ENCODE measurements at regions not wholly inside any gene's neighbourhood (a gene's known extent, or its start where the extent isn't known, plus 50 kb on each side); places are given as distances from the start of the nearest gene placed in this dataset.

GRCh38 chr13:80599765-80600164, 258.8 kb upstream of the SPRY2 start:
- no peak for FAIRE-seq

GRCh38 chr13:80598189-80598588, 257.3 kb upstream of the SPRY2 start:
- FAIRE-seq, result no peak

GRCh38 chr13:80591976-80592740, 251.2 kb upstream of the SPRY2 start:
- no peak for FAIRE-seq

GRCh38 chr13:80590551-80590950, 249.6 kb upstream of the SPRY2 start:
- FAIRE-seq, result no peak

GRCh38 chr13:80586356-80586755, 245.4 kb upstream of the SPRY2 start:
- FAIRE-seq, result no peak

- no peak for FAIRE-seq
Measured at GRCh38 chr13:80585531-80585930, 244.6 kb upstream of the SPRY2 start.

GRCh38 chr13:80584785-80585184, 243.9 kb upstream of the SPRY2 start:
- no peak for FAIRE-seq

GRCh38 chr13:80584306-80584705, 243.4 kb upstream of the SPRY2 start:
- no peak for FAIRE-seq

- no peak for FAIRE-seq
Measured at GRCh38 chr13:80577926-80578670, 237.2 kb upstream of the SPRY2 start.

GRCh38 chr13:80577285-80577684, 236.4 kb upstream of the SPRY2 start:
- no peak for FAIRE-seq

- no peak for FAIRE-seq
Measured at GRCh38 chr13:80574113-80574850, 233.4 kb upstream of the SPRY2 start.

- no peak for FAIRE-seq
Measured at GRCh38 chr13:80572923-80573316, 232.0 kb upstream of the SPRY2 start.

- no peak for FAIRE-seq
Measured at GRCh38 chr13:80572308-80572922, 231.5 kb upstream of the SPRY2 start.

- no peak for FAIRE-seq
Measured at GRCh38 chr13:80571346-80572307, 230.7 kb upstream of the SPRY2 start.

GRCh38 chr13:80563439-80563838, 222.5 kb upstream of the SPRY2 start:
- FAIRE-seq, result no peak

GRCh38 chr13:80562433-80563156, 221.7 kb upstream of the SPRY2 start:
- FAIRE-seq, result no peak

- no peak for FAIRE-seq
Measured at GRCh38 chr13:80560609-80561008, 219.7 kb upstream of the SPRY2 start.

- FAIRE-seq, result no peak
Measured at GRCh38 chr13:80559944-80560343, 219.0 kb upstream of the SPRY2 start.

GRCh38 chr13:80558074-80558473, 217.1 kb upstream of the SPRY2 start:
- FAIRE-seq, result no peak

- FAIRE-seq, result peak; percentile 22
Measured at GRCh38 chr13:80555796-80556678, 215.1 kb upstream of the SPRY2 start.
